HCT116 (cell line): ENCODE measurements at regions not wholly inside any gene's neighbourhood (a gene's known extent, or its start where the extent isn't known, plus 50 kb on each side); places are given as distances from the start of the nearest gene placed in this dataset.
"Not testable (repeated sequence)": the region's sequence is repeated elsewhere in the genome, so short reads cannot be mapped to it uniquely, and the experiment has no call there.

Source experiments
- CTCF ChIP-seq, 3 experiments: fragments of 200-600 bp in 1 of 3; sonication (generic) in 1 of 3; IDR thresholded peaks in 2 of 3; conservative IDR thresholded peaks in 1 of 3; 2 replicates each; pipeline ENCODE4 v1.5.1; 2012 to 2017; ENCODE audit warnings: low read depth in 2 of 3, low read length in 2 of 3, antibody characterized with exemption in 1 of 3, borderline replicate concordance in 1 of 3, control low read depth in 1 of 3, mild to moderate bottlenecking in 1 of 3, mixed read lengths in 1 of 3, mixed run types in 1 of 3, moderate library complexity in 1 of 3; ENCODE audit not compliant: insufficient read depth in 1 of 3
- EZH2 ChIP-seq: fragments of 200-600 bp; sonication (generic); IDR thresholded peaks from 2 replicates; pipeline ENCODE4 v1.6.1; 2017; ENCODE audit warnings: antibody characterized with exemption, mixed run types
- POLR2A ChIP-seq: IDR thresholded peaks from 2 replicates; pipeline ENCODE4 v1.7.0; 2011; ENCODE audit warnings: borderline replicate concordance; ENCODE audit not compliant: insufficient read depth, insufficient read length; ENCODE audit errors: extremely low read depth
- SIN3A ChIP-seq: IDR thresholded peaks from 2 replicates; pipeline ENCODE4 v1.6.1; 2012; ENCODE audit warnings: low read depth

- TF ChIP-seq CTCF (IDR thresholded peaks at IDR 0.05 in 2 of 3, conservative IDR thresholded peaks at IDR 0.05 in 1 of 3; ENCODE audit: borderline replicate concordance in 1 of 3, insufficient read depth in 1 of 3, low read depth in 2 of 3, low read length in 2 of 3); EZH2; POLR2A; SIN3A: not testable (repeated sequence)
These were observed 4411.6 kb upstream of the TPTE start for GRCh38 chr21:6109774-6110173.
